ENCODE measurements at regions not wholly inside any gene's neighbourhood (a gene's known extent, or its start where the extent isn't known, plus 50 kb on each side); places are given as distances from the start of the nearest gene placed in this dataset.

- Histone ChIP-seq H3K14ac (replicated peaks; ENCODE audit: low read depth, low read length) (no peak overlapping the region), H3K18ac (ENCODE audit: low read depth, low read length) (no peak overlapping the region), H3K79me1 (ENCODE audit: low read depth in 1 of 2, low read length in 2 of 2) (no peaks in the 10 kb centered on the region), H3K23ac (ENCODE audit: low read depth, low read length) (no peak overlapping the region), H3K9me3 (ENCODE audit: control insufficient read depth, insufficient read depth, low read length) (no peaks in the 10 kb centered on the region), H3K4me1 (ENCODE audit: control insufficient read depth, insufficient read depth, low read length) (no peaks in the 10 kb centered on the region), H4K8ac (ENCODE audit: low read depth in 2 of 2, low read length in 2 of 2) (no peak overlapping the region), H2AK9ac (replicated peaks; ENCODE audit: low read depth, low read length, poor library complexity) (no peak overlapping the region), H2BK5ac (ENCODE audit: low read depth, low read length, poor library complexity, severe bottlenecking) (no peak overlapping the region), H3K4me2 (ENCODE audit: low read depth, low read length) (no peak overlapping the region), H4K20me1 (ENCODE audit: insufficient read depth, low read length) (no peaks in the 10 kb centered on the region), H2BK120ac (ENCODE audit: low read depth, low read length) (no peak overlapping the region), H3K36me3 (ENCODE audit: control insufficient read depth, insufficient read depth, low read length) (no peaks in the 10 kb centered on the region), H3K27me3 (ENCODE audit: control insufficient read depth, insufficient read depth, low read length) (peaks cover 5% of the 10 kb centered on the region), H4K91ac (ENCODE audit: insufficient read depth, low read depth, low read length) (no peak overlapping the region), H3K27ac (ENCODE audit: insufficient read depth, low read length) (no peak overlapping the region), H3K9me1 (ENCODE audit: insufficient read depth, low read length) (no peaks in the 10 kb centered on the region), H3K4me3 (ENCODE audit: insufficient read depth, low read depth, low read length) (no peak overlapping the region), H2BK15ac (ENCODE audit: low read depth, low read length) (no peak overlapping the region), H4K5ac (ENCODE audit: low read depth, low read length) (no peak overlapping the region), H3K4ac (ENCODE audit: low read depth, low read length) (no peak overlapping the region), H3K56ac (ENCODE audit: extremely low read depth, insufficient read depth, low read length) (no peak overlapping the region), H2AK5ac (ENCODE audit: low read depth, low read length) (no peak overlapping the region), H2AFZ (replicated peaks; ENCODE audit: low read length, poor library complexity) (no peak overlapping the region), H3K9ac (ENCODE audit: low read depth, low read length) (no peak overlapping the region), H2BK20ac (ENCODE audit: low read depth, low read length) (no peak overlapping the region)
- dilution Hi-C loops (cut with HindIII; ENCODE audit: low sequenced_read_pairs, unreplicated experiment) (no loop called here), intact Hi-C loops (cut with micrococcal nuclease) (no loop called here), in situ Hi-C loops (cut with MboI; ENCODE audit: low sequenced_read_pairs) (no loop called here)
- ATAC-seq (ENCODE audit: low read depth), result no peak
- no peak for TF ChIP-seq FOS (IDR thresholded peaks at IDR 0.05; ENCODE audit: low read depth, low read length)
- no peak for TF ChIP-seq MAZ (IDR thresholded peaks at IDR 0.05; ENCODE audit: borderline replicate concordance, low read depth, low read length)
- TF ChIP-seq BHLHE40 (IDR thresholded peaks at IDR 0.05; ENCODE audit: low read depth, low read length), result no peak
- no peak for TF ChIP-seq NFE2L2 (IDR thresholded peaks at IDR 0.05; ENCODE audit: low read depth, low read length)
- TF ChIP-seq USF2 (IDR thresholded peaks at IDR 0.05; ENCODE audit: low read depth, low read length), result no peak
- TF ChIP-seq MXI1 (IDR thresholded peaks at IDR 0.05; ENCODE audit: borderline replicate concordance, low read depth, low read length), result no peak
- TF ChIP-seq CHD1 (IDR thresholded peaks at IDR 0.05; ENCODE audit: low read depth, low read length), result no peak
- TF ChIP-seq POLR2A (IDR thresholded peaks at IDR 0.05; ENCODE audit: low read depth, low read length), result no peak
- CTCF ChIA-PET, result no interaction called here
- no CpG with 5 or more reads among the region's 1 CpG for WGBS, 2 experiments (ENCODE audit: extremely low coverage in 2 of 2, insufficient read length in 1 of 2)
- BruUV-seq (replicated peaks), result no TSS peak
- no peak for DNase-seq
- POLR2A ChIA-PET (ENCODE audit: unreplicated experiment), result no interaction called here
Observed at GRCh38 chr11:95373241-95373640, 142.2 kb upstream of the SESN3 start.

All from IMR-90 (cell line).